HG03571 (cell line): ENCODE measurements at regions not wholly inside any gene's neighbourhood (a gene's known extent, or its start where the extent isn't known, plus 50 kb on each side); places are given as distances from the start of the nearest gene placed in this dataset.
"Not testable (repeated sequence)": the region's sequence is repeated elsewhere in the genome, so short reads cannot be mapped to it uniquely, and the experiment has no call there.

Experiments used
- ATAC-seq: cut with Tn5 transposase; IDR thresholded peaks from one replicate; pipeline ENCODE4 v1.9.1; 2021; ENCODE audit not compliant: unreplicated experiment

- ATAC-seq: no peak
Measured at GRCh38 chr2:167803449-167803988, 443.9 kb downstream of the STK39 start.

GRCh38 chr2:167794554-167795255, 452.7 kb downstream of the STK39 start:
- no peak for ATAC-seq

GRCh38 chr2:167793725-167794124, 453.7 kb downstream of the STK39 start:
- ATAC-seq: no peak

GRCh38 chr2:167792126-167792525, 455.3 kb downstream of the STK39 start:
- ATAC-seq: no peak

GRCh38 chr2:167790781-167791450, 456.5 kb downstream of the STK39 start:
- ATAC-seq: no peak

- no peak for ATAC-seq
Measured at GRCh38 chr2:167790189-167790588, 457.2 kb downstream of the STK39 start.

GRCh38 chr2:167787562-167787961, 459.8 kb downstream of the STK39 start:
- no peak for ATAC-seq

GRCh38 chr2:167787021-167787420, 460.4 kb downstream of the STK39 start:
- ATAC-seq: no peak

- ATAC-seq: no peak
Measured at GRCh38 chr2:167785606-167786216, 461.7 kb downstream of the STK39 start.

- no peak for ATAC-seq
Measured at GRCh38 chr2:167784084-167784425, 463.3 kb downstream of the STK39 start.

GRCh38 chr2:167783261-167784083, 463.9 kb downstream of the STK39 start:
- ATAC-seq: no peak

- ATAC-seq: not testable (repeated sequence)
Measured at GRCh38 chr2:167781629-167782028, 465.8 kb downstream of the STK39 start.

GRCh38 chr2:167776359-167776758, 471.0 kb downstream of the STK39 start:
- ATAC-seq: no peak

- ATAC-seq: no peak
Measured at GRCh38 chr2:167771628-167772027, 475.8 kb downstream of the STK39 start.

- ATAC-seq: no peak
Measured at GRCh38 chr2:167769020-167769419, 478.4 kb downstream of the STK39 start.

- no peak for ATAC-seq
Measured at GRCh38 chr2:167767830-167768229, 479.6 kb downstream of the STK39 start.

- no peak for ATAC-seq
Measured at GRCh38 chr2:167764772-167765341, 482.5 kb downstream of the STK39 start.

- no peak for ATAC-seq
Measured at GRCh38 chr2:167761465-167762136, 485.8 kb downstream of the STK39 start.

- no peak for ATAC-seq
Measured at GRCh38 chr2:167759531-167759930, 487.9 kb downstream of the STK39 start.

- ATAC-seq: no peak
Measured at GRCh38 chr2:167758292-167758691, 489.1 kb downstream of the STK39 start.
